T-helper 17 cell (primary cell): ENCODE measurements at regions not wholly inside any gene's neighbourhood (a gene's known extent, or its start where the extent isn't known, plus 50 kb on each side); places are given as distances from the start of the nearest gene placed in this dataset.
"Not testable (repeated sequence)": the region's sequence is repeated elsewhere in the genome, so short reads cannot be mapped to it uniquely, and the experiment has no call there.

Experiments used
- ATAC-seq: fragments of 150-1000 bp; cut with Tn5 transposase; 2 replicates; pipeline ENCODE4 v1.10.0; 2021; ENCODE audit warnings: mild to moderate bottlenecking, moderate library complexity
- DNase-seq, 3 donors: peaks; one replicate each; pipeline versions ENCODE4 v3.0.0 to v3.0.0-alpha.2; 2020 to 2021
- H3K9me3 ChIP-seq: one replicate; pipeline ENCODE4 v1.7.0; 2013; ENCODE audit warnings: low read length, mild to moderate bottlenecking; ENCODE audit not compliant: control insufficient read depth, poor library complexity, severe bottlenecking
- H3K27ac Mint-ChIP-seq: one replicate; pipeline ENCODE4 v1.8.0; 2022; ENCODE audit warnings: mild to moderate bottlenecking, moderate library complexity, mixed read lengths
- H3K27me3 Mint-ChIP-seq: one replicate; pipeline ENCODE4 v1.8.0; 2022; ENCODE audit warnings: mixed read lengths
- H3K36me3 Mint-ChIP-seq: one replicate; pipeline ENCODE4 v1.8.0; 2022; ENCODE audit warnings: low read depth, mixed read lengths
- H3K4me1 Mint-ChIP-seq: one replicate; pipeline ENCODE4 v1.8.0; 2022; ENCODE audit warnings: mild to moderate bottlenecking, mixed read lengths
- H3K4me3 Mint-ChIP-seq: one replicate; pipeline ENCODE4 v1.8.0; 2022; ENCODE audit warnings: mild to moderate bottlenecking, moderate library complexity, mixed read lengths

- no peak overlapping the region for H3K4me3 Mint-ChIP-seq
- ATAC-seq: no peak
- no peaks in the 10 kb centered on the region for H3K36me3 Mint-ChIP-seq
- no peaks in the 10 kb centered on the region for H3K27me3 Mint-ChIP-seq
- DNase-seq: peak in 1 of 3 donors; percentile 1
- peaks cover 5% of the 10 kb centered on the region for H3K9me3 ChIP-seq
- no peak overlapping the region for H3K27ac Mint-ChIP-seq
- H3K4me1 Mint-ChIP-seq: no peaks in the 10 kb centered on the region
Observed at GRCh38 chr12:34603382-34604035, 581.2 kb downstream of the ALG10 start.

DNA sequence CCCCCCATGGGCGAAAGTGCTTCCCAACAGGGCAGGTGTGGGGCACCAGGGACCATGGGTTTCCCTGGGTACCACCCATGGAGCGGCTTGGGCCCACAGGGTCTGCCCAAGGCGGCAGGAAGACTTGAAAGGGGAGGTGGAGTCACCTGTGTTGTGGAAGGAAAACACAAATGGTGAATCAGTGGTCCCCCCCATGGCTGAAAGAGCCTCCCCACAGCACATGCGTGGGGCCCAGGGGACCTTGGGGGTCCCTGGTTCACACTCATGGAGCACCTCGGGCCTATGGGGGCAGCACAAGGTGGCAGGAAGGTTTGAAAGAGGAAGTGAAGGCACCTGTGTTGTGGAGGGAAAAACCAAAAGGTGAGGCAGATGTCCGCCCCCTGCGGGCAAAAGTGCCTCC, 581.9 kb downstream of the ALG10 start:
- no peaks in the 10 kb centered on the region for H3K36me3 Mint-ChIP-seq
- ATAC-seq (no peak), DNase-seq (no peak)

GRCh38 chr12:34604631-34605509, 582.6 kb downstream of the ALG10 start:
- Mint-ChIP-seq H3K4me3 (no peak overlapping the region), H3K27ac (no peak overlapping the region), H3K4me1 (no peaks in the 10 kb centered on the region), H3K27me3 (no peaks in the 10 kb centered on the region), H3K36me3 (no peaks in the 10 kb centered on the region)
- ATAC-seq (no peak), DNase-seq (no peak)
- H3K9me3 ChIP-seq: peaks cover 5% of the 10 kb centered on the region

More for the DNA sequence above, 581.9 kb downstream of the ALG10 start:
- Mint-ChIP-seq H3K27me3 (no peaks in the 10 kb centered on the region), H3K4me3 (no peak overlapping the region), H3K27ac (no peak overlapping the region), H3K4me1 (no peaks in the 10 kb centered on the region)
- peaks cover 5% of the 10 kb centered on the region for H3K9me3 ChIP-seq

DNA sequence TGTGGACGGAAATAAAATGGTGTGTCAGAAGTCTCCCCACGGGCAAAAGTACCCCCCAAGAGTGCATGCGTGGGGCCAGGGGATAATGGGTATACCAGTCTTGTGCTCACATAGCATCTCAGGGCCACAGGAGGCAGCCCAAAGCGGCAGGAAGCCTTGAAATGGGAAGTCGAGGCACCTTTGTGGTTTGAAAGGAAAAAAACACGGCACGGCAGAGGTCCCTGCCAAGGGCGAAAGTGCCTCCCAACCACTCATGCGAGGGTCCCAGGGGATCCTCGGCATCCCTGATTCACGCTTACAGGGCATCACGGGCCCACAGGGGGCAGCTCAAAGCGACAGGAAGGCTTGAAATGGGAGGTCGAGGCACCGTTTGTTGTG, 583.2 kb downstream of the ALG10 start:
- Mint-ChIP-seq H3K27me3 (no peaks in the 10 kb centered on the region), H3K36me3 (no peaks in the 10 kb centered on the region), H3K4me3 (no peak overlapping the region), H3K4me1 (no peaks in the 10 kb centered on the region), H3K27ac (no peak overlapping the region)
- ATAC-seq (no peak), DNase-seq (peak in 1 of 3 donors; percentile 3)
- peaks cover 3% of the 10 kb centered on the region for H3K9me3 ChIP-seq

- no peak overlapping the region for H3K27ac Mint-ChIP-seq
- H3K9me3 ChIP-seq: no peaks in the 10 kb centered on the region
- ATAC-seq (no peak), DNase-seq (no peak)
- H3K27me3 Mint-ChIP-seq: no peaks in the 10 kb centered on the region
- no peak overlapping the region for H3K4me3 Mint-ChIP-seq
- H3K4me1 Mint-ChIP-seq: no peaks in the 10 kb centered on the region
- no peaks in the 10 kb centered on the region for H3K36me3 Mint-ChIP-seq
Observed at GRCh38 chr12:34605955-34606748, 583.9 kb downstream of the ALG10 start.

GRCh38 chr12:34606749-34607519, 584.6 kb downstream of the ALG10 start:
- H3K27me3 Mint-ChIP-seq: no peaks in the 10 kb centered on the region
- DNase-seq: peak in 1 of 3 donors; percentile 6
- no peaks in the 10 kb centered on the region for H3K4me1 Mint-ChIP-seq
- no peak for ATAC-seq
- H3K9me3 ChIP-seq: no peaks in the 10 kb centered on the region
- H3K27ac Mint-ChIP-seq: no peak overlapping the region
- H3K36me3 Mint-ChIP-seq: no peaks in the 10 kb centered on the region
- H3K4me3 Mint-ChIP-seq: no peak overlapping the region

DNA sequence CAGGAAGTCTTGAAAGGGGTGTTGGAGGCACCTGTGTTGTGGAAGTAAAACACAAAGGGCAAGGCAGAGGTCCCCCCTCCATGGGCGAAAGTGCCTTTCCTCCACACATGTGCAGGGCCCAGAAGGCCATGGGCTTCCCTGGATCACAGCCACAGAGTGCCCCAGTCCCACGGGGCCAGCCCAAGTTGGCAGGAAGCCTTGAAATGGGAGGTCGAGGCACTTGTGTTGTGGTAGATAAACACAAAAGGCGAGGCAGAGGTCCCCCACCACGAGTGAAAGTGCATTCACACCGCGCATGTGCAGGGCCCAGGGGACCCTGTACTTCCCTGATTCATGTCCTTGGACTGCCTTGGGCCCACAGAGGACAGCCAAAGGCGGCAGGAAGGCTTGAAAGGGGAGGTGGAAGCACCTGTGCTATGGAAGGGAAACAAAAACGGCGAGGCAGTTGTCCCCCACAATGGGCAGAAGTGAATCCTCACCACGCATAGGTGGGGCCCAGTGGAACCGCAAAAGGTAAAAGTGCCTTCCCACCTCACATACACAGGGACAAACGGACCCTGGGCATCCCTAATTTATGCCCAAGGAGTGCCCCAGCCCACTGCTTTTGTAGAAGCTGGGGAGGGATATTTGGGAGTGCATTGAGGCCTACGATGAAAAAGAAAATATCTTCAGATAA, 585.4 kb downstream of the ALG10 start:
- DNase-seq (peak in 1 of 3 donors; percentile 6), ATAC-seq (no peak)
- Mint-ChIP-seq H3K4me1 (no peaks in the 10 kb centered on the region), H3K4me3 (no peak overlapping the region), H3K27ac (no peak overlapping the region), H3K36me3 (no peaks in the 10 kb centered on the region), H3K27me3 (no peaks in the 10 kb centered on the region)
- no peaks in the 10 kb centered on the region for H3K9me3 ChIP-seq

- H3K4me1 Mint-ChIP-seq, H3K4me3 Mint-ChIP-seq, ATAC-seq, H3K9me3 ChIP-seq, H3K36me3 Mint-ChIP-seq, DNase-seq, H3K27ac Mint-ChIP-seq, H3K27me3 Mint-ChIP-seq: not testable (repeated sequence)
Observed at GRCh38 chr12:34613988-34614387, 591.7 kb downstream of the ALG10 start.

DNA sequence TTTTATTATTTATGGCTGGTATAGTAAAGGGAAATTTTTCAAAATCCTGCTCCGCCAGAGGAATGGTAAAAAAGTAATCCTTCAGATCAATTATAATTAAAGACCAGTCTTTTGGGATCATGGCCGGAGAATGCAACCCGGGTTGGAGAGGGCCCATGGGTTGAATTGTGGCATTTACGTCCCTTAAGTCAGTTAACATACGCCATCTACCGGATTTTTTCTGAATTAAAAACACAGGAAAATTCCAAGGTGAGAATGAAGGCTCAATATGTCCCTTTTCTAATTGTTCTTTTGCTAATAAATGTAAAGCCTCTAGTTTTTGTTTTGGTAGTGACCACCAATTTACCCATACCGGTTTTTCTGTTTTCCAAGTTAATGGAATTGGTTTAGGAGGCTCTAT, 602.8 kb downstream of the ALG10 start:
- no peaks in the 10 kb centered on the region for H3K27me3 Mint-ChIP-seq
- H3K4me1 Mint-ChIP-seq: no peaks in the 10 kb centered on the region
- H3K9me3 ChIP-seq: peaks cover 3% of the 10 kb centered on the region
- H3K36me3 Mint-ChIP-seq: no peaks in the 10 kb centered on the region
- H3K4me3 Mint-ChIP-seq: no peak overlapping the region
- ATAC-seq: no peak
- H3K27ac Mint-ChIP-seq: no peak overlapping the region
- no peak for DNase-seq

DNA sequence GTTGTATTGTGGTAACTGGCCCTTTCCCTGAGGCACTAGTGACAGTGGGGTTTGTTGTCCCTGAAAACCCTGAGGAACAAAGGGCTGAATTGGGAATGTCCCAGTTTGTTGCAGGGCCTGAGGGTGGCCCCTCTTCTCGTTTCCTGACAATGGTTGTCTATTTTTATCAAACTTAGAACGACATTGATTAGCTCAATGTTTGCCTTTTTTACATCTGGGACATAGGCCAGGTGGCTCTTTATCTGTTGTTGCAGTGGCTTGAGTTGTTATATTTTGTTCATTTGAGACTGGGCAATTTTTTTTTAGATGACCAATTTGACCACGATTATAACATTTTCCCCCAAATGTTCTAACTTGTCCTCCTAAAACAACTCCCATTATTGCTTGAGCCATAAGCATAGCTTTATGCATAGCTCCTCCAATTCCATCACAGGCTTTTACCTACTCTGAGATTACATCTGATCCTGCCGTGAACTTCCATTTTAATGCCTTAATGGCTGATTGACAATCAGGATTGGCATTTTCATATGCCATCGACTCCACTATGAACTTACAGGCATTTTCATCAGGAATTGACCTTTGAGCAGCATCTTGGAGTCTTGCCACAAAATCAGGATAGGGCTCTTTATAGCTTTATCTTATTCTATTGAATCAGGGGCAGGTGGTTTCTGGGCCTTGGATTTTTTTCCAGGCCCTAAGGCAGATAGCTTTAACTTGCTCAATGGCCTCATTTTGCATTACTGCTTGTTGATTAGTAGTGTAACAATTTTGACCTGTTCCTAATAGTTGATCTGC, 604.3 kb downstream of the ALG10 start:
- Mint-ChIP-seq H3K27me3 (no peaks in the 10 kb centered on the region), H3K27ac (no peak overlapping the region), H3K4me1 (no peaks in the 10 kb centered on the region), H3K4me3 (no peak overlapping the region), H3K36me3 (no peaks in the 10 kb centered on the region)
- H3K9me3 ChIP-seq: peaks cover 3% of the 10 kb centered on the region
- DNase-seq (no peak), ATAC-seq (no peak)
